ENCODE measurements at regions not wholly inside any gene's neighbourhood (a gene's known extent, or its start where the extent isn't known, plus 50 kb on each side); places are given as distances from the start of the nearest gene placed in this dataset.

GRCh38 chr13:27673911-27674310 is 52.2 kb downstream of the POLR1D start:
- no peak for DNase-seq

DNA sequence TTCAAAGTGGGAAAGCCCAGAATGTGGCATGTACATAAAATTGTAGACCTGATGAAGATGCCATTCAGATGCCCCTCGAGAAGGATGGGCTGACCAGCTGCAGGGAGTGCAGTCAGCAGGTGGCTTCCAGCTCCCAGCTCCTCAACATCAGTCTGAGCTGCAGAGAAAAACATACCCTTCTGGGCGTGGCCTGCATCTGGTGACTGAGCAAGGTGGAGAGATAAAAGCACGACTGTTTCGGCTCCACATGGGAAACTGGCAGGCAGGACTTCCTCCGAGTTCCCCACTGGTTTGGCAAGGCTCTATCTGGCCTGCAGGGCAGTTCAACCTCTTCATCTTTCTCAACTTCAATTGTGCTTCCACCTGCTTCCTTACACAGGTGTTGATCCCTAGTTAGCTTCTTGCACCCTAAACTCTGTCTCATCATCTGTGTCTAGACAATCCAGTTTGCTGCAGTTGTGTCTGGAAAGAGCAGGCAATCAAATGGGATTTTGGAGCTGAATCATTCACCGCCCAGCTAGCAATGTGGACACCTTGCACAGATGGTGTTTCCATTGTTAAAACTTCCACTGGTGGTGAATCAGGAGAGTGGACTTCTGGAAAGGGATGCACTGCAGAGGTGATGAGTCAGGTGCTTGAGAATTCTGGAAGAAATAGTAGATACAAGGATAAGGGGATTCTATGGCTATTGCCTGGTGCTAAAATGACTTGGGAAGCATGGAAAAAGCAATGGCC is 56.8 kb downstream of the POLR1D start:
- peak; percentile 13 to 74 for DNase-seq

DNA sequence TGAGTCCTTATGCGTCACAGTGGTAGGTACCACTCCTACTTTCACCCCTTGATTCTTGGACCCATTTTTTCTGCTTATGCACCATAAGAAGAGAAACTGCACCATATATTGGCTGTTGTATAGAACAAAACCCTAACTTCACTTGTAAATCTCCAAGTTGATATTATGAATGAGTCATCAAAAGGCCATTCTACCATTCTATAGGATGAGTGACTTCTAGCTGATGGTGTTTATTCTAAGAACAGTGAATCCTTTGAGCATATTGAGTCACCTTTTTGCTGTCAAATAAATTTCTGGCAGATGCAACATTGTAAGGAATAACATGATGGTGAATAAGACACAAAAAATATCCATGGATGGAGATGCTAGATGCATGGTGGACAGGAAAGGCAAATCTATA is 57.7 kb downstream of the POLR1D start:
- DNase-seq = no peak

DNA sequence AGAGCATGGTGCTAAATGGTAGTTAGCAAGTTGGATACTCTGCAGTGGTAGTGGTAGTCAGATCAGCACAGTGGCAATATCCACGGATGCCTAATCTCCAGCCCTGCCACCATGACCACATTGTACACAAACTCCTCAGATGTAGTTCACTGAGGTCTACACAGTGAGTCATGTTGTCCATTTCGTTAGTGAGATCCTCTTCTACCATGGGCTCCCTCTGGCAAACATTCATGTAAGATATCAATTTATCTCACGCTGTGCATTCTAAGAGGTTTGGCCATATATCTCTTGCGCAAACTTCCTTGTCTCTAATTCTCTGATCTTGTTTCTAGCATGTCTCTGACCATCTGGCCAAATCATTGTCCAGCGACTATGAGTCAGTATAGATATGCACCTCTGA is 58.2 kb downstream of the POLR1D start:
- DNase-seq = no peak

GRCh38 chr13:27680465-27680864 is 58.8 kb downstream of the POLR1D start:
- no peak for DNase-seq

DNA sequence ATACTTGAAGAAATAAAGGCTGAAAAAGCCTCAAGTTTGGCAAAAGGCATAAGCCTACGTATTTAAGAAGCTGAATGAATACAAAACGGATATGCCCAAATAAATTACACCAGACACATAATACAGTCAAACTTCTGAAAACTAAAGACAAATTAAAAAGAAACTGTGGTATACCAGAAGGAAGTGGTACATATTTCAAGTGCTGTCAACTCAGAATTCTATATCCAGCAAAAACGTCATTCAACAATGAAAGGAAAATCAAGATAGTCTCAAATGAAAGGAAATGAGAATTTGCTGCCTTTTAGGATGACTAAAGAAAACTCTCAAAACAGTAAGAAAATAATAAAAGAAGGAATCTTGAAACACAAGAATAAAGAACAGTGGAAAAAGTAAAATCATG is 69.5 kb downstream of the POLR1D start:
- DNase-seq = no peak

- no peak for DNase-seq
Observed at GRCh38 chr13:27696731-27697130, 75.0 kb downstream of the POLR1D start.

- DNase-seq = no peak
Observed at GRCh38 chr13:27699952-27700351, 78.3 kb downstream of the POLR1D start.

GRCh38 chr13:27704681-27705080 is 83.0 kb downstream of the POLR1D start:
- no peak for DNase-seq

GRCh38 chr13:27708325-27708724 is 84.0 kb upstream of the GSX1 start:
- no peak for DNase-seq

DNA sequence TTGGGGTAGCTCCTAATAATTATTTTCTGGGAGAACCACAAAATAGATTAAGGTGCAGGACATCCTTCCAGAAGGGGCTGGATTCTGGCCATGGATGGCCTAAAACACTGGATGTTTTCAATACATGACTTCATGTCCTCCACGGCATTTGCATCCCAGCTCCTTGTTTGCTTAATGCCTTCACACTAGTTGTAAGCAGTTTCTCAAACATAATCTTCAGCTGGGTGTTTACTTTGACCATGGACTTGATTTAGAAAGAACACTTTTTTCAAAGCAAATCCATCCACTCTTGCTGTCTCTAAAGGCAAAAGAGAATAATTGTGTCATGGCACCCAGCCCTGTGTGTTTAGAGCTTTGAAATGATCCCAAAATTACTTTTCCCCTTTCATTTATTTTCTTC is 82.5 kb upstream of the GSX1 start:
- DNase-seq = no peak

DNA sequence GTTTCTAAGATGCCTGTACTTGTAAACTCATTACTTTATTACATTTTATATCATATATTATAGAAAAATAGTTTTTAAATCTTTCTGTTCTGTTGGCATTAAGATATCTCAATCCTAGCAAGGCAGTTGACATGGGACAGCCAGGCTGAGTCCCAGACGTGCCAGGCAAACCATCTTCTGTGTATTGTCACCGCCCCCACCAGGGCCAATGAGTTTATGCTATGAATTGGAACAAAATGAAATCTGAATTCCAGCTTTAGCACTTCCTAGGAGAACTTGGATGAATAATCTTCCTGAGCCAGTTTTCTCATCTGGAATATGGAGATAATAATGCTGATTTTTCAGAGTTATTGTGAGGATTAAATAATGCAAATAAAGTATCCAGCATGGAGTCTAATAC is 79.9 kb upstream of the GSX1 start:
- DNase-seq = peak in 1 of 2 experiments; percentile 30

DNA sequence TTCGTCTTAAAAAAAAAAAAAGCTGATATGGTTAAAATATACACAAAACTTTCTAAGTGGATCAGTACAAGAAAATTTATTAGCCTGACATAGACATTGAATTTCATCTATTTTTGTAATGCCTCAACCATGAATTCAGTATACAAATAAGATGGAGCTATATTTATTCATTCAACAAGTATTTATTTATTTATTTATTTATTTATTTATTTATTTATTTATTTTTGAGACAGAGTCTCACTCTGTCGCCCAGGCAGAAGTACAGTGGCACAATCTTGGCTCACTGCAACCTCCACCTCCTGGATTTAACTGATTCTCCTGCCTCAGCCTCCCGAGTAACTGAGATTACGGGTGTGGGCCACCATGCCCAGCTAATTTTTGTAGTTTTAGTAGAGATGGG is 78.5 kb upstream of the GSX1 start:
- DNase-seq = no peak

GRCh38 chr13:27721681-27722080 is 70.6 kb upstream of the GSX1 start:
- DNase-seq = no peak

GRCh38 chr13:27728271-27728670 is 64.0 kb upstream of the GSX1 start:
- no peak for DNase-seq

GRCh38 chr13:27730191-27730590 is 62.1 kb upstream of the GSX1 start:
- no peak for DNase-seq
